Stomach (tissue), 8 donors: ENCODE measurements at regions not wholly inside any gene's neighbourhood (a gene's known extent, or its start where the extent isn't known, plus 50 kb on each side); places are given as distances from the start of the nearest gene placed in this dataset.

Source experiments
- DNase-seq, 2 donors: peaks; one replicate each; pipeline versions ENCODE4 v3.0.0 to v3.0.0-alpha.2; 2013 to 2019
- H3K27ac ChIP-seq, 5 donors: fragments of 200-600 bp in 4 of 5; sonication (generic) in 4 of 5; one replicate each; pipeline ENCODE4 v1.5.1; 2013 to 2019; ENCODE audit warnings: mild to moderate bottlenecking in 1 of 5, moderate library complexity in 1 of 5
- H3K27me3 ChIP-seq, 3 donors: fragments of 200-600 bp; sonication (generic); one replicate each; pipeline ENCODE4 v1.5.1; 2017 to 2019; ENCODE audit warnings: mixed run types in 1 of 3
- H3K36me3 ChIP-seq, 4 donors: fragments of 200-600 bp; sonication (generic); 1 replicate in 3 of 4; 2 replicates in 1 of 4; pipeline ENCODE4 v1.5.1; 2016 to 2019
- H3K4me1 ChIP-seq, 4 donors: fragments of 200-600 bp; sonication (generic); one replicate each; pipeline ENCODE4 v1.5.1; 2016 to 2019
- H3K4me3 ChIP-seq, 4 donors: fragments of 200-600 bp; sonication (generic) in 3 of 4; one replicate each; pipeline ENCODE4 v1.5.1; 2016 to 2019; ENCODE audit warnings: mild to moderate bottlenecking in 1 of 4
- H3K9me3 ChIP-seq, 4 donors: fragments of 200-600 bp; sonication (generic); one replicate each; pipeline ENCODE4 v1.5.1; 2016 to 2019
- CTCF ChIP-seq, 7 experiments: fragments of 450-650 bp in 4 of 7; fragments of 200-600 bp in 3 of 7; sonication (generic) in 3 of 7; IDR thresholded peaks; one replicate each; pipeline ENCODE4 v1.5.1; 2016 to 2019; ENCODE audit warnings: antibody characterized with exemption in 7 of 7, control low read depth in 2 of 7, mild to moderate bottlenecking in 1 of 7
- EP300 ChIP-seq: sonication (generic); formaldehyde crosslinking; IDR thresholded peaks from one replicate; pipeline ENCODE4 v1.6.1; 2017; ENCODE audit warnings: antibody characterized with exemption
- POLR2A ChIP-seq, 4 donors: fragments of 450-650 bp; IDR thresholded peaks; one replicate each; pipeline ENCODE4 v1.6.1; 2016; ENCODE audit warnings: antibody characterized with exemption in 4 of 4, control low read depth in 2 of 4, mild to moderate bottlenecking in 1 of 4, moderate library complexity in 1 of 4
- POLR2AphosphoS5 ChIP-seq, 3 donors: sonication (generic); formaldehyde crosslinking; IDR thresholded peaks; one replicate each; pipeline ENCODE4 v1.6.1; 2016; ENCODE audit warnings: antibody characterized with exemption in 3 of 3
- WGBS, 5 donors: extraction: QIAGEN DNeasy Blood & Tissue Kit in 3 of 5; methylation state at CpG; one replicate each; pipeline versions ENCODE4 v1.1.5 to v1.1.7; 2013 to 2018; 5-methylcytosine and 5-hydroxymethylcytosine counted together
- intact Hi-C: fragments of 100-400 bp; cut with DNase I; formaldehyde crosslinking; loops from one replicate; pipeline ENCODE4 v1.15.1; 2023; ENCODE audit warnings: low total_unique reads
- donor health status: healthy with polysubstance abuse.
- donor health status: Bipolar disorder and iron deficiency.
- donor health status: healthy.

DNA sequence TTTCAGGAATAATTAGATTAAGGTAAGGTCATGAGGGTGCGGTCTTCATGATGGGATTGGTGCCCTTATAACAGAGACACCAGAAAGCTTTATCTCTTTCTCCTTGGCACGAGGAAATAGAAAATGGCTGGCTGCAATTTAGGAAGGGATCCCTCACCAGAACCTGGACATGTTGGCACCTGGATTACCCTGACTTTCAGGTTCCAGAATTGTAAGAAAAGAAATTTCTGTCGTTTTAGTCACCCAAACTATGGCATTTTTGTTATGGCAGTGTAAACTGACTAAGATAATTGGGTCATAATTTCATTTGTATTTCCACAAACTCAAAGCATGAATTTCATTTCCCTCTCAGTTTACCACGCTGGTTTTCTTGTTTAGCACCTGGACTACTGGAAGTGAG lies 473.6 kb downstream of the PTH2R start:
- Histone ChIP-seq H3K27ac (no peak overlapping the region), H3K9me3 (peaks cover 0 to 3% (median 0%) of the 10 kb centered on the region in 4 donors), H3K27me3 (no peaks in the 10 kb centered on the region), H3K4me3 (no peak overlapping the region), H3K4me1 (no peaks in the 10 kb centered on the region), H3K36me3 (no peaks in the 10 kb centered on the region)
- WGBS, 5 donors = 65 to 77% (median 71%) methylated on average over 4 of the region's 4 CpGs
- TF ChIP-seq EP300 = no peak
- TF ChIP-seq POLR2A (IDR thresholded peaks at IDR 0.05) = no peak
- no peak for TF ChIP-seq POLR2AphosphoS5 (IDR thresholded peaks at IDR 0.05)
- TF ChIP-seq CTCF (IDR thresholded peaks at IDR 0.05) = no peak
- DNase-seq = no peak
- intact Hi-C loops = no loop called here

GRCh38 chr2:208890486-208890885 lies 483.9 kb downstream of the PTH2R start:
- H3K4me3 ChIP-seq = no peak overlapping the region
- TF ChIP-seq POLR2AphosphoS5 (IDR thresholded peaks at IDR 0.05) = no peak
- DNase-seq = no peak
- H3K27ac ChIP-seq = no peak overlapping the region
- intact Hi-C loops = no loop called here
- no peaks in the 10 kb centered on the region for H3K4me1 ChIP-seq
- no peaks in the 10 kb centered on the region for H3K36me3 ChIP-seq
- no peaks in the 10 kb centered on the region for H3K27me3 ChIP-seq
- WGBS, 5 donors = 56 to 79% (median 76%) methylated on average over 2 of the region's 2 CpGs
- H3K9me3 ChIP-seq = peaks cover 0 to 9% (median 0%) of the 10 kb centered on the region in 4 donors

DNA sequence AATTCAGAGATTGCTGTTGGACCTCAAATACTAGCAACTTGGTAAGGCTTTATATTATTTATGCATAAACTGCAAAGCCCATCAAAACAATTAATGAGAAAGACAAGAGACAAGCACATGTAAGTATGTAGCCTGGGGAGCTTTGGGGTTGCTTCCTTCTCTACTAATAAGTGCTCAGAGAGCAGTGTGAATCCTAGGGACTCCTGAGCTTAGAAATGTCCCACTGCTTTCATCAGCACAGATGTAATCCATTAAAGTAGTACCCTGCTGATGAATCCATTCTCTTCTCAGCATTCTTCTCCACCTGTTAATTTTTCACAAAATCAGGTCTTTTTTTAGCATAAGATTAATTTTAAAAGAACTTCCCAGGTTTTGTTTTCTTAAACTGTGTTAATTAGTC lies 485.6 kb downstream of the PTH2R start:
- no peak overlapping the region for H3K27ac ChIP-seq
- H3K9me3 ChIP-seq = peaks cover 0 to 9% (median 0%) of the 10 kb centered on the region in 4 donors
- intact Hi-C loops = no loop called here
- H3K36me3 ChIP-seq = no peaks in the 10 kb centered on the region
- H3K4me3 ChIP-seq = no peak overlapping the region
- no peak for DNase-seq
- TF ChIP-seq EP300 (no peak), POLR2AphosphoS5 (IDR thresholded peaks at IDR 0.05) (no peak), POLR2A (IDR thresholded peaks at IDR 0.05) (no peak), CTCF (IDR thresholded peaks at IDR 0.05) (no peak)
- H3K27me3 ChIP-seq = no peaks in the 10 kb centered on the region
- no peaks in the 10 kb centered on the region for H3K4me1 ChIP-seq

- intact Hi-C loops = no loop called here
- WGBS, 5 donors = 82 to 92% (median 87%) methylated on average over 1 of the region's 1 CpG; no CpG with 5 or more reads in 1 of the 5 donors
- no peaks in the 10 kb centered on the region for H3K9me3 ChIP-seq
- DNase-seq = no peak
- TF ChIP-seq EP300 (no peak), CTCF (IDR thresholded peaks at IDR 0.05) (no peak), POLR2AphosphoS5 (IDR thresholded peaks at IDR 0.05) (no peak), POLR2A (IDR thresholded peaks at IDR 0.05) (no peak)
- H3K4me3 ChIP-seq = no peak overlapping the region
- no peaks in the 10 kb centered on the region for H3K27me3 ChIP-seq
- no peaks in the 10 kb centered on the region for H3K36me3 ChIP-seq
- no peak overlapping the region for H3K27ac ChIP-seq
- no peaks in the 10 kb centered on the region for H3K4me1 ChIP-seq
Observed at GRCh38 chr2:208906330-208906729, 499.7 kb downstream of the PTH2R start.

- intact Hi-C loops = no loop called here
Observed at GRCh38 chr2:208915401-208915800, 508.4 kb upstream of the MAP2 start.

More at GRCh38 chr2:208915401-208915800, 508.4 kb upstream of the MAP2 start:
- H3K36me3 ChIP-seq = no peaks in the 10 kb centered on the region
- H3K4me1 ChIP-seq = no peaks in the 10 kb centered on the region
- DNase-seq = no peak
- no peak for TF ChIP-seq POLR2AphosphoS5 (IDR thresholded peaks at IDR 0.05)
- TF ChIP-seq CTCF (IDR thresholded peaks at IDR 0.05) = no peak
- TF ChIP-seq EP300 = no peak
- no peak for TF ChIP-seq POLR2A (IDR thresholded peaks at IDR 0.05)
- WGBS, 5 donors = 76 to 89% (median 82%) methylated on average over 4 of the region's 4 CpGs
- H3K4me3 ChIP-seq = no peak overlapping the region
- no peak overlapping the region for H3K27ac ChIP-seq
- H3K9me3 ChIP-seq = no peaks in the 10 kb centered on the region
- no peaks in the 10 kb centered on the region for H3K27me3 ChIP-seq
